AG10803 (cell line): ENCODE measurements at regions not wholly inside any gene's neighbourhood (a gene's known extent, or its start where the extent isn't known, plus 50 kb on each side); places are given as distances from the start of the nearest gene placed in this dataset.
A peak's percentile ranks its signal among the peaks of the same experiment; 100 is the strongest.

ENCODE experiments used
- DNase-seq: peaks from one replicate; pipeline ENCODE4 v3.0.0; 2010; ENCODE audit warnings: low read depth
- H3K4me3 ChIP-seq: 2 replicates; pipeline ENCODE4 v1.5.1; 2011; ENCODE audit warnings: mild to moderate bottlenecking, low read length, control low read depth
- CTCF ChIP-seq: conservative IDR thresholded peaks from 2 replicates; pipeline ENCODE4 v1.5.1; 2011; ENCODE audit warnings: mild to moderate bottlenecking, low read length, control low read depth, inconsistent platforms

DNA sequence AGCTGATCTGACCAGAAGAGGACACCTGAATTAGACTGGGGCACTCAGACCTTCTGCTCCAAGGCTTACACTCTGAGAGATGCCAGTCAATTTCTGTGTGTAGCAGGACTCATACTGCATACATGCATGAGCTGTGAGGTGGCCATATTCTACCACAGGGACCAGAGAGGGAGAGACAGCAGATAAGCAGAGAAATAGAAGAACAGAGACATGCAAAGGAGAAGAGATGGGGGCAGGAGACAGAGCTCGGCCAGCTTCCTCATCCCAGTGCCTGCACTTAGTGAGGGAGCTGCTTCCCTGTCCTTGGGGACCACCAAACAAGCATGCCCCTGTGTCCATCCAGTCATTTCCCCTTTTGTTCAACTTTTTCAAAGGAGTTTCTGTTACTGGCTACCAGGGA, 73.9 kb upstream of the ALK start:
- TF ChIP-seq CTCF: no peak
- DNase-seq: no peak
- no peak overlapping the region for H3K4me3 ChIP-seq

DNA sequence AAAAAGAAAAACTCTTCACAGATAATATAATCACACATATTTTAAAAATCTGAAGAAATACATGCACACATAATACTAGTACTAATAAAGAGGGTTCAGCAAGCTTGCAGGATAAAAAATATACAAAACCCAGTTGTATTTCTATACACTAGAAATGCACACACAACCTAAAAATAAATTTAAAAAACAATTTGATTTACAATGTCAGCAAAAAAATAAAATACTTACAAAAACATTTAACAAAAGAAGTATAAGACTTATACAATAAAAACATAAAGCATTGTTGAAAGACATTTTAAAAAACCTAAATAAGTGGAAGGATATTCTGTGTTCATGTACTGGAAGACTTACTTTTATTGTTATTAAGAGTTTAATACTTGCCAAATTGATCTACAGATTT, 81.7 kb upstream of the ALK start:
- TF ChIP-seq CTCF: no peak
- no peak overlapping the region for H3K4me3 ChIP-seq
- DNase-seq: no peak

- no peak overlapping the region for H3K4me3 ChIP-seq
- no peak for DNase-seq
- no peak for TF ChIP-seq CTCF
Observed at GRCh38 chr2:30022444-30023071, 101.2 kb upstream of the ALK start.

DNA sequence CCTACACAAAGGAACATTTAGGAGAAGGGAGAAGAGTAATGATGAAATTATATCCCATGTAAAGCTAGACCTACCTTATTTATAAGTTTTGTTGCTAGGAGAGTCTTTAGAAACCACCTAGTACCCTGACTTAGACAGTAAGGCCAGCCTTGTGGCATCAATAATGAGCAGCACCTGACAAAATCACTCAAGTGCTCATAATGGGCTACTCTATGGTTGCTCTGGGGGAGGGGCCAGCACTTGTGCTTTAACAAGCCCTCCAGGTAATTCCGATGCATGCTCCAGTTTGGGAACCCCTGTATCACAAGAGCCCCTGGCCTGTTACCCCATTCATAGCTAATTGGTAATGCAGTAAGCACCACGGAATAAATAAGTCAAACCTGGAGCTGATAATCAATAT, 102.9 kb upstream of the ALK start:
- no peak overlapping the region for H3K4me3 ChIP-seq
- DNase-seq: no peak
- TF ChIP-seq CTCF: no peak

- peak; percentile 55 for DNase-seq
- no peak overlapping the region for H3K4me3 ChIP-seq
Observed at GRCh38 chr2:30026091-30027055, 105.0 kb upstream of the ALK start.

GRCh38 chr2:30029804-30030203, 108.4 kb upstream of the ALK start:
- no peak for DNase-seq
- TF ChIP-seq CTCF: no peak
- no peak overlapping the region for H3K4me3 ChIP-seq

More at GRCh38 chr2:30026091-30027055, 105.0 kb upstream of the ALK start:
- TF ChIP-seq CTCF: peak; percentile 63

DNA sequence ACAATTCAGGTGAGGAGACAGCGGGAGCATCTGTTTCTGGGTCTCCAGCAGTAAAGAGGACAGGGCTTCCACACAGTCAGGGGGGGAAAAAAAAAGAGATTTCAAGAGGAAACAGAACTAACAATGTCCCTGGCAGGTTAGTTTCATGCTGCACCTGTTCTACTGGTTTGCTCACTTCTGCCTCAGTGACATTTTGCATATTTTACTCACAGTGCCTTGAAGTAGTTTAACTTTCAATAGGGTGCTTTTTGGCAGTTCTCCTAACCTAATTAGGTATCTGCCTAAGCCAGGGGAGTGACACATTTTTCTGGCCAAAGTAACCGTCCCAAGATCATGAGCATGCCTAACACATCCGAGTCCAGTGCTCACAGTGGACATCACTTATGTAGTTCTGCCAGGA, 109.0 kb upstream of the ALK start:
- no peak overlapping the region for H3K4me3 ChIP-seq
- no peak for DNase-seq
- no peak for TF ChIP-seq CTCF
